Stimulated activated CD4-positive, alpha-beta T cell treated with anti-CD3 and anti-CD28 coated beads, Interleukin-1b, Interleukin-23, amount 100 ng/mL, for 1 hour (primary cell): ENCODE measurements at regions not wholly inside any gene's neighbourhood (a gene's known extent, or its start where the extent isn't known, plus 50 kb on each side); places are given as distances from the start of the nearest gene placed in this dataset.

Experiments
- DNase-seq, 2 donors: peaks; one replicate each; pipeline ENCODE4 v3.0.0-alpha.2; 2020; ENCODE audit warnings: low read depth in 2 of 2

GRCh38 chr11:36928621-36929020 is 330.6 kb upstream of the RAG2 start:
- DNase-seq = no peak

- DNase-seq = no peak
These were observed 301.8 kb upstream of the RAG2 start for GRCh38 chr11:36899800-36900199.

GRCh38 chr11:36890841-36891240 is 292.8 kb upstream of the RAG2 start:
- DNase-seq = no peak

- no peak for DNase-seq
These were observed 292.2 kb upstream of the RAG2 start for GRCh38 chr11:36890121-36890679.

- DNase-seq = no peak
These were observed 287.1 kb upstream of the RAG2 start for GRCh38 chr11:36885154-36885553.

GRCh38 chr11:36878737-36879136 is 280.7 kb upstream of the RAG2 start:
- no peak for DNase-seq

GRCh38 chr11:36877149-36877548 is 279.1 kb upstream of the RAG2 start:
- no peak for DNase-seq

GRCh38 chr11:36876266-36876665 is 278.2 kb upstream of the RAG2 start:
- DNase-seq = no peak

- no peak for DNase-seq
These were observed 276.3 kb upstream of the RAG2 start for GRCh38 chr11:36874291-36874690.

- DNase-seq = no peak
These were observed 272.3 kb upstream of the RAG2 start for GRCh38 chr11:36870361-36870760.

GRCh38 chr11:36868380-36868779 is 270.3 kb upstream of the RAG2 start:
- DNase-seq = no peak

GRCh38 chr11:36865846-36866245 is 267.8 kb upstream of the RAG2 start:
- no peak for DNase-seq

GRCh38 chr11:36854875-36855274 is 256.8 kb upstream of the RAG2 start:
- no peak for DNase-seq

GRCh38 chr11:36848660-36849059 is 250.6 kb upstream of the RAG2 start:
- no peak for DNase-seq

- DNase-seq = no peak
These were observed 242.3 kb upstream of the RAG2 start for GRCh38 chr11:36840378-36840777.

- no peak for DNase-seq
These were observed 239.9 kb upstream of the RAG2 start for GRCh38 chr11:36837831-36838437.

GRCh38 chr11:36825251-36825650 is 227.2 kb upstream of the RAG2 start:
- DNase-seq = no peak

GRCh38 chr11:36824349-36824748 is 226.3 kb upstream of the RAG2 start:
- DNase-seq = no peak

- DNase-seq = no peak
These were observed 224.8 kb upstream of the RAG2 start for GRCh38 chr11:36822829-36823228.

GRCh38 chr11:36818410-36818809 is 220.4 kb upstream of the RAG2 start:
- no peak for DNase-seq

- DNase-seq = no peak
These were observed 219.4 kb upstream of the RAG2 start for GRCh38 chr11:36817336-36817965.

GRCh38 chr11:36809303-36809702 is 211.3 kb upstream of the RAG2 start:
- no peak for DNase-seq

- no peak for DNase-seq
These were observed 209.8 kb upstream of the RAG2 start for GRCh38 chr11:36807871-36808270.

GRCh38 chr11:36803084-36803483 is 205.0 kb upstream of the RAG2 start:
- DNase-seq = no peak
